A673 (cell line): ENCODE measurements at regions not wholly inside any gene's neighbourhood (a gene's known extent, or its start where the extent isn't known, plus 50 kb on each side); places are given as distances from the start of the nearest gene placed in this dataset.

Source experiments
- CTCF ChIP-seq: fragments of 300-800, 200-600 bp; sonication (generic); conservative IDR thresholded peaks from 2 replicates; pipeline ENCODE4 v1.5.1; 2017; ENCODE audit warnings: low read depth, mild to moderate bottlenecking, antibody characterized with exemption, low read length, moderate library complexity, mixed read lengths
- EZH2 ChIP-seq: fragments of 200-600 bp; sonication (generic); IDR thresholded peaks from 2 replicates; pipeline ENCODE4 v1.6.1; 2017; ENCODE audit warnings: borderline replicate concordance, low read depth, mild to moderate bottlenecking, mixed read lengths, antibody characterized with exemption, low read length; ENCODE audit not compliant: poor library complexity, severe bottlenecking

GRCh38 chr6:99741092-99741491 lies 134.5 kb downstream of the PRDM13 start:
- no peak for TF ChIP-seq CTCF
- TF ChIP-seq EZH2 = no peak
